GM21381 (cell line): ENCODE measurements at regions not wholly inside any gene's neighbourhood (a gene's known extent, or its start where the extent isn't known, plus 50 kb on each side); places are given as distances from the start of the nearest gene placed in this dataset.

Experiments
- ATAC-seq: cut with Tn5 transposase; IDR thresholded peaks from one replicate; pipeline ENCODE4 v1.9.1; 2021; ENCODE audit warnings: mild to moderate bottlenecking, moderate library complexity; ENCODE audit not compliant: unreplicated experiment

DNA sequence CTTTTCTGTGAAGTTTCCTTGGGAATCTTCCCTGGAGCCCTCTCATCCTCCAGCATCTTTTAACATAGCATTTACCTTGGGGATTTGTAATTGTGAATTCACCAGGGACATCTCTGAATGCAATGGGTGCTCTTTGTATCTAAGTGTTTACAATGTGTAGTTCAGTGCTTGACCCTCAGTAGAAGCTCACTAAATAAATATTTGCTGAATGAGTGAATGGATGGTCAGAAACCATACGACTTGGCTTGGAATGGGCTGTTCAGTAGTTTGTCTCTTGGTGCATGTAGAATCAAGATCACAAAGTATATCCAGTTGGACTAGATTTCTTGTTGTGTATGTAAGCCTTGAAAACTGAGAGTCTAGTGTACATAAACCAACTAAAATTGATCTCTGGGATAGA, 81.8 kb upstream of the MEF2C start:
- ATAC-seq: no peak

DNA sequence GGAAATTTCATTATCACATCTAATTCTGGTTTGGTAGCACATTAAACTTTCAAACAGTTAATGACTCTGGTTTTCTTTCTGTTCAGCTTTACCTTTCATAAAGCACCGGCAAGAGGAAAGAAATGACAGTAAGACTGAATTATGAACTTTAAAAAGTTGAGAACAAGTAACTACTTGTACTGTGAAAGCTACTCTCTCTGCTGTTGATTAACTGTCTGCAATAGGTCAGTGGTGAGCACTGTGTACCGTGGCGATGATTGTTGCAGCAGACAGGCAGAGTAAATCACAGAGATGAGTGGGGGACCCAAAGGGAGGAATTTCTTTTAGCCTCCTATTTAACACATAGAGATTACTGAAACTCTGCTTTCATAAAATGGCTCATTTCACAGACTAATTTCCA, 74.0 kb upstream of the MEF2C start:
- no peak for ATAC-seq

DNA sequence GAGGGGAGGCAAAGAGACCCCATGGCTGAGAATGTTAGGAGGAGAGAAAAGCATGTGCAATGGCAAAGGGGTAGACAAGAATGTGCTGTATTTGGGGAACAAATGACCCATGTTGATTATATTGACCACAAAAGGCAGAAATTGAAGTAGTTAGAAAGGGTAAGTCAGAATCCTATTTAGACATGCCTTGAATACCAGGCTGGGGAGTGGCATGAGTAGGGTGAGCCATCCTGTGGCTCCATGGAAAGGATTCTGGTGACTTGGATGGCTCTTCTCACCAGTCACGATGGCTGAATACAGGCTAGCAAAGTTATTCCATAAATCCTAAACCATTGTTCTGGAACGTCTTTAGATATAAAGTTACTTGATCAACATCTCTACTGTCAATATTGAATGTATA, 73.4 kb upstream of the MEF2C start:
- no peak for ATAC-seq

DNA sequence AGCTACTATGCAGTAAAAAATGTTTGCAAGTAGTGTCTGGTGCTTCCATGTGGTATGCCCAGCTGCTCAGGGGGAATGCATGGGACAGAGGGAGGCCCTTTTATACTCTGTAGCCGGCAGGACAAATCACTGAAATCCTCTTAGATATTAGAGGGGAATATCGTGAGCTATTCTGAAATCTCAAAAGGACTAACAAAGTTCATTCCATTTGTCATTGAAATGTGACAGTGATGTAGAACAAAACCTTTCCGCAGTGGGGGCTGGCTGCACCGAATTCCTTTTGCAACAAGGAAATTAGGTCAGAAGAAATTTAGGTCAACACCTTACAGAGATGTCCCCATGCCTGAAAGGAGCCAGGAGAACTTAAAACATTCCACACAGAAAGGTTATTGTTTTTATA, 72.4 kb upstream of the MEF2C start:
- ATAC-seq: no peak

DNA sequence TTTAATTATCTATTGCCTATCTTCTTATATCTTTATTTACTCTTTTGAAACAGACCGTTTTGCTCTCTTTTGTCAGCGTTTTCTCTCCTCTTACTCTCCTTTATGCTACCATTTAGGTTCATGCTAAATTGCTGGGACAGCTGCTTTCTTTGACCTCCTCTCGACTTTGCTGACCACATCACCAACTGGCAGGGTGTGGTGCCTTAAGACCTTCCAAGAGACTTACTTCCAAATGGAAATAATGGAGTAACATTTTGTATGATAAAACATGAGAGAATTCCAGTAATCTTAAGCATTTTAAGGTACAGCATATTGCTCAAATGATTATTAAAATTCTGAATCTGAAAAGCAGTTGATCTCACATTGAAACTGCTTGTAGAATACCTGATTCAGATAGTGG, 71.5 kb upstream of the MEF2C start:
- no peak for ATAC-seq

DNA sequence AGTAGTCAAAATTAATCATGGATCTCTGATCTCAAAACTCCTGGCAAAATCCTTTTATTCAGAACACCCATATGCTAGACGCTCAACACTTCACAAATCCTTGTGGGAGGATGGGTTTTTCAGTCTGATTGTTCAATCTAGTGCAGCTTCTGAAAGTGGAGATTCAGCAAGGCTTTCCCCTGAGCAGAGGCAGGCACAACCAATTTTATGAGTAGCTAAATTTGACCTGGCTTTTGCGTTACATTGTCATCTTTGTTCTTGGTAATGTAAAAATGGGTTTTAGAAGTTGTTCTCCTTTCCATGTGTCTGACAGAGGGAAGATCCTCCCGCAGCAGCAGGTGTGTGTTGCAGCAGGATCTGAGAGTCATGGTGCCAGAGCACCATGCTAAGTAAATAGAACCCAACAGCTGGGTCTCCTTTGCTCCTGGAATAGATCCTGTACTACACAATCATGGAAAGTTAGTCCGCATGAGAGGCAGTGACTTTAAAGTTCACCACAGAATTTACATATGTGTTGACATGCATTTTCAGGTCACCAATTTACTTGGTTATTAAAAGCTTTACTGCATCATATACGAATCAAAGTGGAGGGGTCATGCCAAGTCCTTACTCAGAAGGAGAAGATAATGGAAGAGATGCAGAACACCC, 70.1 kb upstream of the MEF2C start:
- no peak for ATAC-seq

DNA sequence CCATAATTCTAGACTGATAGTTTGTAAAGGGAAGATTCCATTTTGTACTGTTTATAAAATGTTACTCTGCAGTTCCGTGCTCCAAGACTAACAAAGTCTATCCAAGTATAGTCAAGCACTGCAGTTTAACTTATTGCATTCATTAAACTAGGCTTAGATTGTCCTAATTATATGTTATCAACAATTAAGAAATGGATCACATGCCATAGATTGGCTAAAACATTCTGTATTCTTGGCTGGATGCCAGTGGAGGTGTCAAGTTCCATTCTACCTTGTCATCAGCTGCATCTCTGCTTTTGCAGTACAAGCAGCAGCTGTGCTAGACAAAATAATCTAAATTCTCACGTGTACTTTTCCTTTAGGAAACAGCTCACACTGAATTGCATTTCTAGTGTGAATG, 69.4 kb upstream of the MEF2C start:
- ATAC-seq: no peak

DNA sequence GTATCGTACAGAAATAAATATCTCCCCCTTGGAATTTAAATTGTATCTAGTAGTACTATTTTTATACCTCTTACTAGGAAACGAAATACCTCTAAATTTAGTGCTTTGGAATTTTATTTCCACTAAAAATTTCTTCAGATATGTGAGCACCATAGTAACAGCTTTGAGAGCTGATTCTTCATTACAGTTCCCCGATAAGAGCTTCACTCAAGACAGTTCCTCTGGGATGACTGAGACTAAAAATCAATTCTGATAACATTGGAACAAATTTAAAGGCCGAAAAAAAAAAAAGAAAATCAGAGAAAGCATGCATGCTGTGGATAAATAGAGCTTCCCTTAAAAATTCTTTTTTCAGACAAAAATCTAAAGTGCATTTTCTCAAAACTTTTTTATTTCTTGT, 68.5 kb upstream of the MEF2C start:
- no peak for ATAC-seq

DNA sequence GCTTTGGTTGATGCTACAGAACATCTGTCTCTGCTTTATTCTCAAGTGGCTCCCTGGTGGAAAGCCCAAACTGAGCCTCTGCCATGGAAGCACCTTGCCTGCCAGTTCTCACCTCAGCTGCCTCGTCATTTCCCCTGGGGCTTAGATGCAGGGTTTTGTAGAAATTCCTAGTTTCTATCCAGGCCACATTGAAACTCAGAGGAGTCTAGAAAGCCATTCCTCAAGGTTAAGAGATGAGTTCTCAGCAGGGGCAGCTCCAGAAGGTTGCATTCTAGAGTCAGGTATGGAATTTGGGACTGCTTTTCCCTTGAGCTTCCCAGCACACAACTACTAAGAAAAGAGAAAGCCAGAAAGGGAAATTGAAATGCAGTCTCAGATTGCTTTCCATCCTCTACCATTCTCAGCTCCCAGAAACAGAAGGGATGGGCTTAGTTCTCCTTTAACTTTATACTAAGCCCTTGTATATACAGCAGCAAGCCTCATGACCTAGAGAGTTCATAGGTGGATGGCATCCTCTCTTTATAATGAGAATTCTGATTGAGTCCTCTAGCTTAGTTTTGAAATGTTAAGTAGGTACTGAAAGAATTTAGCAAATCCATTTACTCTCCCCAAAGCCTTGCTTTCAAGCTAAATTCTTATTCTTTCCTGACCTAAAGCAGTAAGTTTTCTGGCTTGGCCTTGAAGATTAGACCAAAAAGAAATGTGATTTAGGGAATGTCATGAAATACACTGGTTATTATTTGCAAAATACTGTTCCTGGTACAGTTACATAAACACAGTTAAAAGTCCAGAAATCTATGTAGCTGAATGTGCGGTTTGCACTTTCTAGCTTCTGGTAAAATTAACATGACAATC, 66.0 kb upstream of the MEF2C start:
- no peak for ATAC-seq

DNA sequence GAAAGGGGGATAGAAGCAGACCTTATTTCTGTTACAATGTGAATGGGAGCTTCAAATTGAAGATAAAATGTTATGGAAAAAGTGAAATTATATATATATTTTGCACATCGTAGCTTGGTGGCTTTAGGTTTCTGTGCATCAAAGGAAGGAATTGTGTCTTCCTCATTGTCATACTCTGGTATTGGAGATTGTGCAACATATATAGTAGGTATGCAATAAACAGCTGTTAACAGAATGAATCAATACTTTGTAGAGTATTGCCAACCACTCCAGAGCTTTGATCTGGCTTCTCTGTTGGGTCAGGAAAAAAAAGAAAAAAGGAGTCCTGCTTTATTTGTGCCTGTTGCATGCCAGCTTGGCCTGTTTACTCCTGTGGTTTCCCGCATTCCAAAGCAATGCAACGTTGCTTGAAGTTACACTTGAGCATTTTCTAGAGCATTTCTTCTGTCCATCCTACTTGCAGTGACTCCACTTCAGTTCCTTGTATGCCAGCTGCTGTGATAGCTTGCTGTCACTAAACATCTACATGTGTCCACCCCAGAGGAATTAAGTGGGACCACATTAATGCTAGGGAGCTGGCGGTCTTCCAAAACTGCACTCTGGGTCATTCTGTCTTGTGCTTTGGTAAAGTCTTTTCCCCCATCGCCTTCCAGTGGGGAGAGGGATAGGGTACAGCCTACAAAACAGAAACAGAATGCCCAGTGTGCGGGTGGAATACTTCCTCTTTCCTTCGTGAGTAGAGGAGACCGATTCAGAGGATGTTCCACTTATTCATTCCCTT, 62.0 kb upstream of the MEF2C start:
- no peak for ATAC-seq

DNA sequence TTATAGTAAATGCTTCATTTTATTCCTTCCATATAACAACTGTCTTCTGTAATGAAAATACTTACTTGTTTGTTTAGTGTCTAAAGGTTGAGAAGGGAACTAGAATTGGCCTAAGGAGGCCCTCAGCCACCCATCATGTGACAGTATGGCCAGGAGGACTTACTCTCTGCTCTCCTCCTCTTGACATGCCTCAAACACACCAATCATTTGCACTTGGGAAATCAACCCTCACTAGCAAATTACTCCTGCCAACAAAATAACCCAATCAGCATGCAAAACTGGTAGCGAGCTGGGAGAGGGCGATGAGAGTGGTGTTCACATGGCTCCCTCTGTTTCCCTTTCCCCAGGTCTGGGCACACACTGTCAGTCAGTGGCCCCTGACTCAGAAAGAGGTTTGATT, 58.6 kb upstream of the MEF2C start:
- no peak for ATAC-seq

DNA sequence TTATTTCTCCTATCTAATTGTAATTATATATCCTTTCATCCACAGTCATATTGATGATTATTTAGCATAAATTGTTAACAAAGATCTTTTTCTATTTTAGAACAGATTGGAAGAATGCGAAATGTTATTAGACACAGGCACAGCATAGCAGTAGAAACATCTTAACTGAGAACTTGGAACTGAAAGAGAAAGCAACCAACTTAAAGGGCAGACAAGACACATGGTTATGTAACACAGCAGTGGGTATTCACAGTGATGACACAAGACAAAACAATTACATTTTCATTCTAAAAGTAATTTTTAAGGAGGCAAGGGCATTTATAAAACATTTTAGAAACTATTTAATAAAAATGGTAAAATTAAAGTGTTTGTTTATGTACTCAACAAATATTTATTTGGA, 57.7 kb upstream of the MEF2C start:
- ATAC-seq: peak; percentile 85

DNA sequence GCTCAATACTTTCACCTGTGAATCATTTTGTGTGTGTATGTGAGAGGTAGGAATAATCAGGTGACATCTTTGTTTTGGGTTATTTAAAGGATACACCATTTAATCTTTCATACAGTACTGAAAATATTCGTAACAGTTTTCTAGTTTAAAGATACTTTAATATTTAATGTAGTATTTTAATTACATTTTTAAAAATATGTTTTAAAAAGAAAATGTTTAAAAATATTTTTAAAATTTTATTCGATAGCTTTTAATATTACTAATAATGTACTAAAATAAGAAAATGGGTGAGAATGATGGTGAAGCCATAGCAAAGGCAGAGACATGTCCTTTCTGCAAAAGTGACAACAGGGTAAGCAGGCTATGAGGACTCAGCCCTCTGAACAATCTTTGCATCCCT, 56.3 kb upstream of the MEF2C start:
- ATAC-seq: no peak

DNA sequence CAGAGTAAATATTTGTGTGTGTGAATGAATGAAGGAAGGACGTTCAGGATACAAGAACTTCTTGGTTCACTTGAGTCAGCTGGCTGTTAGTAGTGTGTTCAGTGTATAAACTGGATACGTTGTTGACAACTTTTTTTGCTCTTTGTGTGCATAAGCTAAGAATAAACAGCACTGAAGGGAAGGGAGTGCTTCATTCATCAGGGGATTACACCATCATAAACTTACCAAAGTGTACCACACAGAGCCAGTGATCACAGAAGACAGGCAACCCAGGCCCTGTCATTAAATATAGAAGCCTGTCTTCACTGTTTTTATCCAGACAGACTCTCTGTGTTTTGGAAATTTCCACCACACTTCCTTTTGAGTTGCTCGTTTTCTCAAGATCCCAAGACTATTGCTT, 55.5 kb upstream of the MEF2C start:
- no peak for ATAC-seq

DNA sequence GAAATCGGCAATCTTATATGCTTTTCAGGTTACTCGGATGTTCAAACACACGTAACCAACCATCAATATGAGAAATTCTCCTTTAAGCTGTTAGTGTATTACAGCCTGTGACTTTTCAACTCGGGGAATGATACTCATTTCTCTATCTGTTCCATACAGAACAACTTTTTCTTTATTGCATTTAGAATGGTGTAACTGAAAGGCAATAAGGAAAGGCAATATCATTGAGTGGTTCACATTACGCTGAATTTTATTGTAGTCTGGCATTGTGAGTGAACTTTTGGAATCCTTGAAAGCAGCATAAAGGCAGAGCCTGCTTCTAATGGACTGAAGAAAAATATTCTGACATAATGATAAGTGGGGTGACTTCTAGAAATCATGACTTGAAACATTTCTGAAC, 54.4 kb upstream of the MEF2C start:
- no peak for ATAC-seq

DNA sequence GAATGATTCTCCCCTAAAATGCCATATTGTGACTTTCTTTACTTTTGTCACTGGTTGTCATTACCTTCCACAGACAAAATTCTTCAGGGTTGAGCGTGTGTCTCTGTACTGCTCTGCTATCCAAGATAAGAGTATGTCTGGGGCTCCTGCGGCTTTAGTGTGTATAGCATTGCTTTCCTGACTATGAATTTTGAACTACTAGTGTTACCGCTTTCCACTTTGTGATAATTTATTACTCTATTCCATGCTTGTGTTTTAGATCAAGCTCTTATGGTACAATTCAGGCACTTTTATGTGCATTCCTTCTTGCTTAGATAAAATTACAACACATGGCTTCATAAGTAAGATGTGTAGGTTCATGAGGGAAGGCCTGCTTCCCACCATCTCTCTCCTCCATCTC, 51.5 kb upstream of the MEF2C start:
- no peak for ATAC-seq
